Lower leg skin (tissue), 3 donors: ENCODE measurements at regions not wholly inside any gene's neighbourhood (a gene's known extent, or its start where the extent isn't known, plus 50 kb on each side); places are given as distances from the start of the nearest gene placed in this dataset.

ENCODE experiments used
- CTCF ChIP-seq, 3 donors: fragments of 450-650 bp; IDR thresholded peaks; one replicate each; pipeline ENCODE4 v1.5.1; 2016; ENCODE audit warnings: antibody characterized with exemption in 3 of 3, mild to moderate bottlenecking in 3 of 3, moderate library complexity in 2 of 3
- POLR2A ChIP-seq, 2 donors: fragments of 450-650 bp; IDR thresholded peaks; one replicate each; pipeline ENCODE4 v1.6.1; 2016 to 2017; ENCODE audit warnings: antibody characterized with exemption in 2 of 2, mild to moderate bottlenecking in 1 of 2, moderate library complexity in 1 of 2

DNA sequence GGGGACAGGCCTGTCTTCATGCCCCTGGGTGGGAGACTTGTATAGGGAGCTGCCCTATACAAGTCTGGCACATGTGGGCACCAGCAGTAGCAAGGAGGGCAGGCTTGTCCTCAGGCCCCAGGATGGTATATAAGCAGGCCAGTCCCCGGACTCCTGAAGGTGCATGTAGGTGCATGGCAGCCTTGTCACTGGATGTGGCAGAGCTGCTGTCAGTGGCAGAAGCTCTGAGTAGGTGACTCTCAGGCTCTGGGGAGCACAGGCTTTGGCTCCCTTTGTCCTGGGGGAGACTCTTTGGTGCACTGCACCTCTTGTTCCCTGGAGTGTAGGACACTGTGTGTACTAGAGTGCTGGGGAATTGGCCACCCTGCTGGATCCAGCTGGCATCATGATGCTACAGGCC lies 376.7 kb upstream of the DIPK2B start:
- no peak for TF ChIP-seq CTCF (IDR thresholded peaks at IDR 0.05)
- no peak for TF ChIP-seq POLR2A (IDR thresholded peaks at IDR 0.05)
